ENCODE measurements at regions not wholly inside any gene's neighbourhood (a gene's known extent, or its start where the extent isn't known, plus 50 kb on each side); places are given as distances from the start of the nearest gene placed in this dataset.

DNA sequence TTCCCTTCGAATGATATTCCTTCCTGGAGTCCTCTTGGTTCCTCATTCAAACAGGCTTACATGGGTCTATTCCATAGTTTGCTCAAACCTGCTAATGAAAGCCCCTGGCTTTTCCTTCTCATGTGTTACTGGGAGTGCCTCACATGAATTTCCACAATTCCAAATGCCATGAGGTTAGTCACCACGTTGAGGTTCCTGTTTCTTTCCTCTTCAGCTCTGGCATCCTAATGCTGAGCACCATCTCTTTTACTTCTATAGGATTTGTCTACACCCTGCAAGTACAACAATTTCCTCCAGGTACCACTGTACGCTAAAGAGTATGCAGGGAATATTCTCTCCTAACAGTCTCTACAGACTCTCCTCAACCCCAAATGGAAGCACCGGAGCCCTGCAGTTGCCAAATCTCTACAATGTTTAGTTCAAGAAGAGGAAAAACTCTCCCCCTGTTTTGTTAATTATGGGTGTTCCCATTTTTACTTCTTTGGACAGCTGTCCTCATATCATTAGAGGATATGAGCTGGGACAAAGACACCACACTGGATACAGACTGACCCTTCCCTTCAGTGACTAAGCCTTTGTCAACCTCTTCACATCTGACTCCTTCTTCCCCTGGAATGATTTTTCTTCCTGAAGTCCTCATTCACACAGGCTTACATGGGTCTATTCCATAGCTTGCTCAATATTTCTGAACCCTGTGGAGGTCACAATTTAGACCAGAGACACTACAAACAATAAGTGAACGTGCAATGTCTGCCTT, 145.8 kb upstream of the BET1 start:
- DNase-seq (ENCODE audit: low read depth, low spot score): peak; percentile 35
- ChIA-PET POLR2A (no interaction called here), CTCF (interaction anchor here (1.5 kb wide), 1 partner anchor 9 kb away, joined by 4 read pairs; no protein-coding TSS in a partner anchor)
- H3K9me3 ChIP-seq (replicated peaks; ENCODE audit: control insufficient read depth, insufficient read depth, low read length): no peaks in the 10 kb centered on the region
- BruUV-seq (replicated peaks): TSS peak; percentile 81
- no peaks in the 10 kb centered on the region for H3K36me3 ChIP-seq (ENCODE audit: control insufficient read depth in 2 of 2, extremely low read depth in 1 of 2, insufficient read depth in 2 of 2, low read length in 2 of 2)
- no peaks in the 10 kb centered on the region for H3K79me2 ChIP-seq (ENCODE audit: control insufficient read depth, insufficient read depth, low read length)
- H3K9ac ChIP-seq (replicated peaks; ENCODE audit: extremely low read depth, insufficient read depth, low read length): no peak overlapping the region
- peak overlapping the region; percentile 75 for H2AFZ ChIP-seq (ENCODE audit: low read depth, low read length)
- intact Hi-C loops (cut with micrococcal nuclease): no loop called here
- H3K27ac ChIP-seq (ENCODE audit: insufficient read depth, low read depth, low read length): no peak overlapping the region
- H3K4me3 ChIP-seq (replicated peaks in 1 of 3; ENCODE audit: insufficient read depth in 1 of 3, low read depth in 1 of 3, low read length in 3 of 3): no peak overlapping the region
- peaks cover 26% of the 10 kb centered on the region for H3K4me1 ChIP-seq (ENCODE audit: control insufficient read depth, extremely low read depth, insufficient read depth, low read length)
- FAIRE-seq: peak; percentile 33
- H3K9me1 ChIP-seq (replicated peaks; ENCODE audit: control insufficient read depth, extremely low read depth, insufficient read depth, low read length): no peaks in the 10 kb centered on the region
- H3K4me2 ChIP-seq (ENCODE audit: insufficient read depth, low read length): no peak overlapping the region
- no peaks in the 10 kb centered on the region for H4K20me1 ChIP-seq (replicated peaks; ENCODE audit: control insufficient read depth, extremely low read depth, insufficient read depth, low read length)
- TF ChIP-seq GATA2 (IDR thresholded peaks at IDR 0.05; ENCODE audit: insufficient read depth, insufficient read length, low read depth, low read length) (peak; percentile 76), POLR2AphosphoS5 (IDR thresholded peaks at IDR 0.05; ENCODE audit: insufficient read depth, low read depth, low read length) (peak; percentile 13), MYC (IDR thresholded peaks at IDR 0.05; ENCODE audit: low read depth, low read length) (no peak), FOS (IDR thresholded peaks at IDR 0.05; ENCODE audit: borderline replicate concordance, insufficient read depth, low read length) (peak; percentile 91)
- dilution Hi-C loops (cut with MboI; ENCODE audit: extremely low pct_ligation_motif_present, low sequenced_read_pairs): no loop called here
- H3K27me3 ChIP-seq (ENCODE audit: control insufficient read depth in 2 of 2, insufficient read depth in 2 of 2, low read length in 2 of 2): no peaks in the 10 kb centered on the region

DNA sequence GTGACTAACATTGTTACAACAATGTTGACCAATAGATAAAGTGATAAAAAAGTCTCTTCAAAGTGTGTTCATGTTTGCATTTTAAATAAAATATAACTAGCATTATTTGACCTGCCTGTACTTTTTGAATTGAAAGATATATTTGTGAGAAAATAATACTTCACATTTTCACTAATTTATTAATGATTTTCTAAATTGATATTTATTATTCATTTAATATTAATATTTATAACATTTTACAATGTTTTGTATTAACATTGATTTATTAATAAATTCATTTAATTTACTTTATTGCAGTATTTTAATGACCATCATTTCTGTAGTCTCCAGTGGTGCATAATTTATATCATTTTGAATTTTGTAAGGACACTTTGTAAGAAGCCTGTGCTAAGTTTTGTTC, 150.0 kb upstream of the BET1 start:
- DNase-seq (ENCODE audit: low read depth, low spot score) (no peak), FAIRE-seq (no peak)
- no peaks in the 10 kb centered on the region for H3K79me2 ChIP-seq (ENCODE audit: control insufficient read depth, insufficient read depth, low read length)
- intact Hi-C loops (cut with micrococcal nuclease): no loop called here
- TF ChIP-seq MYC (IDR thresholded peaks at IDR 0.05; ENCODE audit: low read depth, low read length) (no peak), JUN (IDR thresholded peaks at IDR 0.05; ENCODE audit: borderline replicate concordance, insufficient read depth, insufficient read length, low read depth) (no peak), POLR2A (IDR thresholded peaks at IDR 0.05; ENCODE audit: low read depth, low read length) (no peak), GATA2 (IDR thresholded peaks at IDR 0.05; ENCODE audit: insufficient read depth, insufficient read length, low read depth, low read length) (no peak), POLR2AphosphoS5 (IDR thresholded peaks at IDR 0.05; ENCODE audit: insufficient read depth, low read depth, low read length) (no peak), EZH2 (IDR thresholded peaks at IDR 0.05; ENCODE audit: borderline replicate concordance, low read depth, low read length, severe bottlenecking) (no peak), FOS (IDR thresholded peaks at IDR 0.05; ENCODE audit: borderline replicate concordance, insufficient read depth, low read length) (no peak)
- TF ChIP-seq, protein P1, sequence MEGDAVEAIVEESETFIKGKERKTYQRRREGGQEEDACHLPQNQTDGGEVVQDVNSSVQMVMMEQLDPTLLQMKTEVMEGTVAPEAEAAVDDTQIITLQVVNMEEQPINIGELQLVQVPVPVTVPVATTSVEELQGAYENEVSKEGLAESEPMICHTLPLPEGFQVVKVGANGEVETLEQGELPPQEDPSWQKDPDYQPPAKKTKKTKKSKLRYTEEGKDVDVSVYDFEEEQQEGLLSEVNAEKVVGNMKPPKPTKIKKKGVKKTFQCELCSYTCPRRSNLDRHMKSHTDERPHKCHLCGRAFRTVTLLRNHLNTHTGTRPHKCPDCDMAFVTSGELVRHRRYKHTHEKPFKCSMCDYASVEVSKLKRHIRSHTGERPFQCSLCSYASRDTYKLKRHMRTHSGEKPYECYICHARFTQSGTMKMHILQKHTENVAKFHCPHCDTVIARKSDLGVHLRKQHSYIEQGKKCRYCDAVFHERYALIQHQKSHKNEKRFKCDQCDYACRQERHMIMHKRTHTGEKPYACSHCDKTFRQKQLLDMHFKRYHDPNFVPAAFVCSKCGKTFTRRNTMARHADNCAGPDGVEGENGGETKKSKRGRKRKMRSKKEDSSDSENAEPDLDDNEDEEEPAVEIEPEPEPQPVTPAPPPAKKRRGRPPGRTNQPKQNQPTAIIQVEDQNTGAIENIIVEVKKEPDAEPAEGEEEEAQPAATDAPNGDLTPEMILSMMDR (IDR thresholded peaks at IDR 0.05; ENCODE audit: extremely low read depth in 1 of 2, insufficient read depth in 1 of 2, low read depth in 1 of 2, low read length in 2 of 2): no peak
- TF ChIP-seq, protein P2, sequence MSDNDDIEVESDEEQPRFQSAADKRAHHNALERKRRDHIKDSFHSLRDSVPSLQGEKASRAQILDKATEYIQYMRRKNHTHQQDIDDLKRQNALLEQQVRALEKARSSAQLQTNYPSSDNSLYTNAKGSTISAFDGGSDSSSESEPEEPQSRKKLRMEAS (IDR thresholded peaks at IDR 0.05; ENCODE audit: insufficient read depth, insufficient read length): no peak
- no peaks in the 10 kb centered on the region for H4K20me1 ChIP-seq (replicated peaks; ENCODE audit: control insufficient read depth, extremely low read depth, insufficient read depth, low read length)
- no peak overlapping the region for H3K4me2 ChIP-seq (ENCODE audit: insufficient read depth, low read length)
- no TSS peak for BruUV-seq (replicated peaks)
- no peak overlapping the region for H3K9ac ChIP-seq (replicated peaks; ENCODE audit: extremely low read depth, insufficient read depth, low read length)
- dilution Hi-C loops (cut with MboI; ENCODE audit: extremely low pct_ligation_motif_present, low sequenced_read_pairs): no loop called here
- no peaks in the 10 kb centered on the region for H3K9me1 ChIP-seq (replicated peaks; ENCODE audit: control insufficient read depth, extremely low read depth, insufficient read depth, low read length)
- H3K27me3 ChIP-seq (ENCODE audit: control insufficient read depth in 2 of 2, insufficient read depth in 2 of 2, low read length in 2 of 2): no peaks in the 10 kb centered on the region
- ChIA-PET CTCF (no interaction called here), POLR2A (no interaction called here)
- H3K36me3 ChIP-seq (ENCODE audit: control insufficient read depth in 2 of 2, extremely low read depth in 1 of 2, insufficient read depth in 2 of 2, low read length in 2 of 2): no peaks in the 10 kb centered on the region
- H2AFZ ChIP-seq (ENCODE audit: low read depth, low read length): no peak overlapping the region
- no peak overlapping the region for H3K27ac ChIP-seq (ENCODE audit: insufficient read depth, low read depth, low read length)
- no peaks in the 10 kb centered on the region for H3K9me3 ChIP-seq (replicated peaks; ENCODE audit: control insufficient read depth, insufficient read depth, low read length)
- no peak overlapping the region for H3K4me3 ChIP-seq (replicated peaks in 1 of 3; ENCODE audit: insufficient read depth in 1 of 3, low read depth in 1 of 3, low read length in 3 of 3)
- peaks cover 29% of the 10 kb centered on the region for H3K4me1 ChIP-seq (ENCODE audit: control insufficient read depth, extremely low read depth, insufficient read depth, low read length)
